ENCODE measurements at regions not wholly inside any gene's neighbourhood (a gene's known extent, or its start where the extent isn't known, plus 50 kb on each side); places are given as distances from the start of the nearest gene placed in this dataset.

GRCh38 chr3:22933051-22933840 lies 269.9 kb upstream of the UBE2E2 start:
- Histone ChIP-seq H2AFZ (ENCODE audit: low read depth, low read length) (no peak overlapping the region), H3K27ac (ENCODE audit: low read length) (no peak overlapping the region), H3K36me3 (ENCODE audit: insufficient read depth, low read length) (no peaks in the 10 kb centered on the region), H3K4me2 (ENCODE audit: insufficient read depth, low read length) (no peak overlapping the region), H3K79me2 (ENCODE audit: insufficient read depth, low read length) (no peaks in the 10 kb centered on the region), H3K27me3 (ENCODE audit: insufficient read depth, low read length, poor library complexity) (no peaks in the 10 kb centered on the region), H3K4me1 (ENCODE audit: insufficient read depth, low read length) (no peaks in the 10 kb centered on the region), H3K9me3 (ENCODE audit: insufficient read depth, low read length, severe bottlenecking) (no peaks in the 10 kb centered on the region), H4K20me1 (ENCODE audit: insufficient read depth, low read length) (no peaks in the 10 kb centered on the region), H3K4me3 (ENCODE audit: low read depth in 1 of 2, low read length in 2 of 2) (no peak overlapping the region), H3K9ac (ENCODE audit: low read depth, low read length) (no peak overlapping the region)
- no peak for ATAC-seq (ENCODE audit: insufficient read depth, low read depth)
- TF ChIP-seq EZH2 (IDR thresholded peaks at IDR 0.05; ENCODE audit: borderline replicate concordance, low read depth, low read length, severe bottlenecking) (no peak), CTCF (IDR thresholded peaks at IDR 0.05; ENCODE audit: borderline replicate concordance, extremely low read depth, low read length, poor library complexity, severe bottlenecking) (no peak)
- no peak for DNase-seq

- no peak overlapping the region for H3K4me2 ChIP-seq (ENCODE audit: insufficient read depth, low read length)
- ATAC-seq (ENCODE audit: insufficient read depth, low read depth) (no peak), DNase-seq (no peak)
- no peak overlapping the region for H2AFZ ChIP-seq (ENCODE audit: low read depth, low read length)
- no peaks in the 10 kb centered on the region for H3K79me2 ChIP-seq (ENCODE audit: insufficient read depth, low read length)
- H3K9ac ChIP-seq (ENCODE audit: low read depth, low read length): no peak overlapping the region
- no peaks in the 10 kb centered on the region for H3K36me3 ChIP-seq (ENCODE audit: insufficient read depth, low read length)
- H3K9me3 ChIP-seq (ENCODE audit: insufficient read depth, low read length, severe bottlenecking): no peaks in the 10 kb centered on the region
- no peak overlapping the region for H3K4me3 ChIP-seq (ENCODE audit: low read depth in 1 of 2, low read length in 2 of 2)
- no peak overlapping the region for H3K27ac ChIP-seq (ENCODE audit: low read length)
- H4K20me1 ChIP-seq (ENCODE audit: insufficient read depth, low read length): no peaks in the 10 kb centered on the region
- H3K4me1 ChIP-seq (ENCODE audit: insufficient read depth, low read length): no peaks in the 10 kb centered on the region
- TF ChIP-seq CTCF (IDR thresholded peaks at IDR 0.05; ENCODE audit: borderline replicate concordance, extremely low read depth, low read length, poor library complexity, severe bottlenecking) (no peak), EZH2 (IDR thresholded peaks at IDR 0.05; ENCODE audit: borderline replicate concordance, low read depth, low read length, severe bottlenecking) (no peak)
- no peaks in the 10 kb centered on the region for H3K27me3 ChIP-seq (ENCODE audit: insufficient read depth, low read length, poor library complexity)
These were observed 269.3 kb upstream of the UBE2E2 start for GRCh38 chr3:22933841-22934116.

- TF ChIP-seq EZH2 (IDR thresholded peaks at IDR 0.05; ENCODE audit: borderline replicate concordance, low read depth, low read length, severe bottlenecking) (no peak), CTCF (IDR thresholded peaks at IDR 0.05; ENCODE audit: borderline replicate concordance, extremely low read depth, low read length, poor library complexity, severe bottlenecking) (no peak)
- Histone ChIP-seq H3K27me3 (ENCODE audit: insufficient read depth, low read length, poor library complexity) (no peaks in the 10 kb centered on the region), H3K9ac (ENCODE audit: low read depth, low read length) (no peak overlapping the region), H3K9me3 (ENCODE audit: insufficient read depth, low read length, severe bottlenecking) (no peaks in the 10 kb centered on the region), H3K4me1 (ENCODE audit: insufficient read depth, low read length) (no peaks in the 10 kb centered on the region), H4K20me1 (ENCODE audit: insufficient read depth, low read length) (no peaks in the 10 kb centered on the region), H3K4me2 (ENCODE audit: insufficient read depth, low read length) (no peak overlapping the region), H3K79me2 (ENCODE audit: insufficient read depth, low read length) (no peaks in the 10 kb centered on the region), H3K27ac (ENCODE audit: low read length) (no peak overlapping the region), H3K4me3 (ENCODE audit: low read depth in 1 of 2, low read length in 2 of 2) (no peak overlapping the region), H2AFZ (ENCODE audit: low read depth, low read length) (no peak overlapping the region), H3K36me3 (ENCODE audit: insufficient read depth, low read length) (no peaks in the 10 kb centered on the region)
- DNase-seq: no peak
- no peak for ATAC-seq (ENCODE audit: insufficient read depth, low read depth)
These were observed 268.1 kb upstream of the UBE2E2 start for GRCh38 chr3:22935040-22935439.

All from DND-41 (cell line).